ENCODE measurements at regions not wholly inside any gene's neighbourhood (a gene's known extent, or its start where the extent isn't known, plus 50 kb on each side); places are given as distances from the start of the nearest gene placed in this dataset.

- DNase-seq (ENCODE audit: extremely low read depth, low read depth): no peak
These were observed 56.6 kb upstream of the SCOC start for GRCh38 chr4:140316799-140317198.

- no peak for DNase-seq (ENCODE audit: extremely low read depth, low read depth)
These were observed 57.5 kb upstream of the SCOC start for GRCh38 chr4:140315970-140316369.

GRCh38 chr4:140315438-140315837 is 58.0 kb upstream of the SCOC start:
- DNase-seq (ENCODE audit: extremely low read depth, low read depth): no peak

GRCh38 chr4:140315019-140315418 is 58.4 kb upstream of the SCOC start:
- DNase-seq (ENCODE audit: extremely low read depth, low read depth): no peak

- no peak for DNase-seq (ENCODE audit: extremely low read depth, low read depth)
These were observed 61.3 kb upstream of the SCOC start for GRCh38 chr4:140312100-140312499.

- no peak for DNase-seq (ENCODE audit: extremely low read depth, low read depth)
These were observed 62.1 kb upstream of the SCOC start for GRCh38 chr4:140311257-140311835.

- DNase-seq (ENCODE audit: extremely low read depth, low read depth): no peak
These were observed 64.1 kb upstream of the SCOC start for GRCh38 chr4:140309124-140309870.

GRCh38 chr4:140308366-140309123 is 64.9 kb upstream of the SCOC start:
- peak; percentile 38 for DNase-seq (ENCODE audit: extremely low read depth, low read depth)

- DNase-seq (ENCODE audit: extremely low read depth, low read depth): no peak
These were observed 68.4 kb upstream of the SCOC start for GRCh38 chr4:140305053-140305452.

- no peak for DNase-seq (ENCODE audit: extremely low read depth, low read depth)
These were observed 69.1 kb upstream of the SCOC start for GRCh38 chr4:140304346-140304745.

GRCh38 chr4:140302151-140302859 is 71.1 kb upstream of the SCOC start:
- DNase-seq (ENCODE audit: extremely low read depth, low read depth): no peak

- peak; percentile 50 for DNase-seq (ENCODE audit: extremely low read depth, low read depth)
These were observed 73.0 kb upstream of the SCOC start for GRCh38 chr4:140300271-140300970.

GRCh38 chr4:140298001-140298400 is 75.4 kb upstream of the SCOC start:
- DNase-seq (ENCODE audit: extremely low read depth, low read depth): no peak

- DNase-seq (ENCODE audit: extremely low read depth, low read depth): no peak
These were observed 76.2 kb upstream of the SCOC start for GRCh38 chr4:140297221-140297570.

- DNase-seq (ENCODE audit: extremely low read depth, low read depth): peak; percentile 15
These were observed 76.9 kb upstream of the SCOC start for GRCh38 chr4:140296335-140297220.

GRCh38 chr4:140293979-140294378 is 79.5 kb upstream of the SCOC start:
- no peak for DNase-seq (ENCODE audit: extremely low read depth, low read depth)

GRCh38 chr4:140291259-140291658 is 82.2 kb upstream of the SCOC start:
- DNase-seq (ENCODE audit: extremely low read depth, low read depth): no peak

- DNase-seq (ENCODE audit: extremely low read depth, low read depth): no peak
These were observed 84.0 kb upstream of the SCOC start for GRCh38 chr4:140289486-140289885.

- no peak for DNase-seq (ENCODE audit: extremely low read depth, low read depth)
These were observed 87.0 kb upstream of the SCOC start for GRCh38 chr4:140286456-140286855.

- DNase-seq (ENCODE audit: extremely low read depth, low read depth): no peak
These were observed 89.0 kb upstream of the SCOC start for GRCh38 chr4:140284456-140284855.

Measured in NCI-H460 (cell line).